WERI-Rb-1 (cell line): ENCODE measurements at regions not wholly inside any gene's neighbourhood (a gene's known extent, or its start where the extent isn't known, plus 50 kb on each side); places are given as distances from the start of the nearest gene placed in this dataset.

Source experiments
- DNase-seq: peaks from one replicate; pipeline ENCODE4 v3.0.0-alpha.2; 2020
- H3K27ac ChIP-seq: fragments of 250-450 bp; sonication (Bioruptor Pico); 2 replicates; pipeline ENCODE4 v1.5.1; 2020; ENCODE audit warnings: mild to moderate bottlenecking, moderate library complexity
- H3K27me3 ChIP-seq: fragments of 250-450 bp; sonication (Bioruptor Pico); 2 replicates; pipeline ENCODE4 v1.5.1; 2021; ENCODE audit warnings: mild to moderate bottlenecking, low read depth, moderate library complexity; ENCODE audit not compliant: insufficient read depth, severe bottlenecking
- H3K36me3 ChIP-seq: fragments of 250-450 bp; sonication (Bioruptor Pico); 2 replicates; pipeline ENCODE4 v1.5.1; 2020; ENCODE audit warnings: mild to moderate bottlenecking, moderate library complexity
- H3K4me3 ChIP-seq: 2 replicates; pipeline ENCODE4 v1.5.1; 2011; ENCODE audit warnings: low read depth, mild to moderate bottlenecking, control low read depth, low read length
- H3K9me3 ChIP-seq: fragments of 250-450 bp; sonication (Bioruptor Pico); 2 replicates; pipeline ENCODE4 v1.5.1; 2021; ENCODE audit warnings: mild to moderate bottlenecking, moderate library complexity; ENCODE audit not compliant: severe bottlenecking
- TF ChIP-seq, protein P1 (sequence below): IDR thresholded peaks from 2 replicates; pipeline ENCODE4 v1.5.1; 2011; ENCODE audit warnings: low read depth, mild to moderate bottlenecking, control low read depth, inconsistent platforms, low read length

DNA sequence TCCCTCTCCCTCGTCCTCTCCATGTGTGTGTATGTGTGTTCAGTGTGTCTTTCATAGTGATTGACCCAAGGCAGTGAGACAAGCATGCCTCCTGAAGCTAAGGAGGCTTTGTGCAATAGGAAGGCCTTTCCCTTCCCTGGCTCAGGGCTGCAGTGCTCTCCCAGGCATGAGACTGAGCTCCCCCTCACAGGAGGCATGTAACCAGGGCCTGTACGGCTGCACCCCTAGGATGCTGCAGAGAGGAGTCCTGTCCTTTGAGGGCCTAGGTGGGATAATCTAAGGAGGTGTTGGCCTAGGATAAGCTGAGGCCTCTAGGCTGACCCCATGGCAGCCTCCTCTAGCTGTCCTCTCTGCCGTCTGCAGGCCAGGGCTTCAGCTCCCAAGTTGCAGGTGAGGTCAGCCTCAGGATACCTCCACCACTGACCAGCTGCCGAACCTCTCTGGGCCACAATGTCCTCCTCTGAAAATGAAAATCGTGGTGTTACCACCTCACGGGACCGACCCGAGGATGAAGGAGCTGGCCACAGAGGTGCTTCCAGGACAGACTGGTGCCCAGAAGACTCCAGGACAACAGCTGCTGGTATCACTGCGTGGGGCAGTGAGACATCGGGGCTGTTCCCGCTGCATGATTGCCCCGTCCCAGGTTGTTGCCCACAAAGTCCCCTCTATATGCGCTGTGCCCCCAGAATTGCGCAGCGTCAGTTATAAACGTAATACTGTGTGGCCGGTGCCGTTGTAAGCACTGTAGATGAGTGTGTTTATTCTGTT lies 129.6 kb downstream of the BARX1 start:
- Histone ChIP-seq H3K9me3 (peaks cover 16% of the 10 kb centered on the region), H3K27me3 (peaks cover 29% of the 10 kb centered on the region), H3K4me3 (no peak overlapping the region), H3K27ac (no peak overlapping the region), H3K36me3 (no peaks in the 10 kb centered on the region)
- no peak for DNase-seq
- TF ChIP-seq, protein P1, sequence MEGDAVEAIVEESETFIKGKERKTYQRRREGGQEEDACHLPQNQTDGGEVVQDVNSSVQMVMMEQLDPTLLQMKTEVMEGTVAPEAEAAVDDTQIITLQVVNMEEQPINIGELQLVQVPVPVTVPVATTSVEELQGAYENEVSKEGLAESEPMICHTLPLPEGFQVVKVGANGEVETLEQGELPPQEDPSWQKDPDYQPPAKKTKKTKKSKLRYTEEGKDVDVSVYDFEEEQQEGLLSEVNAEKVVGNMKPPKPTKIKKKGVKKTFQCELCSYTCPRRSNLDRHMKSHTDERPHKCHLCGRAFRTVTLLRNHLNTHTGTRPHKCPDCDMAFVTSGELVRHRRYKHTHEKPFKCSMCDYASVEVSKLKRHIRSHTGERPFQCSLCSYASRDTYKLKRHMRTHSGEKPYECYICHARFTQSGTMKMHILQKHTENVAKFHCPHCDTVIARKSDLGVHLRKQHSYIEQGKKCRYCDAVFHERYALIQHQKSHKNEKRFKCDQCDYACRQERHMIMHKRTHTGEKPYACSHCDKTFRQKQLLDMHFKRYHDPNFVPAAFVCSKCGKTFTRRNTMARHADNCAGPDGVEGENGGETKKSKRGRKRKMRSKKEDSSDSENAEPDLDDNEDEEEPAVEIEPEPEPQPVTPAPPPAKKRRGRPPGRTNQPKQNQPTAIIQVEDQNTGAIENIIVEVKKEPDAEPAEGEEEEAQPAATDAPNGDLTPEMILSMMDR = no peak

DNA sequence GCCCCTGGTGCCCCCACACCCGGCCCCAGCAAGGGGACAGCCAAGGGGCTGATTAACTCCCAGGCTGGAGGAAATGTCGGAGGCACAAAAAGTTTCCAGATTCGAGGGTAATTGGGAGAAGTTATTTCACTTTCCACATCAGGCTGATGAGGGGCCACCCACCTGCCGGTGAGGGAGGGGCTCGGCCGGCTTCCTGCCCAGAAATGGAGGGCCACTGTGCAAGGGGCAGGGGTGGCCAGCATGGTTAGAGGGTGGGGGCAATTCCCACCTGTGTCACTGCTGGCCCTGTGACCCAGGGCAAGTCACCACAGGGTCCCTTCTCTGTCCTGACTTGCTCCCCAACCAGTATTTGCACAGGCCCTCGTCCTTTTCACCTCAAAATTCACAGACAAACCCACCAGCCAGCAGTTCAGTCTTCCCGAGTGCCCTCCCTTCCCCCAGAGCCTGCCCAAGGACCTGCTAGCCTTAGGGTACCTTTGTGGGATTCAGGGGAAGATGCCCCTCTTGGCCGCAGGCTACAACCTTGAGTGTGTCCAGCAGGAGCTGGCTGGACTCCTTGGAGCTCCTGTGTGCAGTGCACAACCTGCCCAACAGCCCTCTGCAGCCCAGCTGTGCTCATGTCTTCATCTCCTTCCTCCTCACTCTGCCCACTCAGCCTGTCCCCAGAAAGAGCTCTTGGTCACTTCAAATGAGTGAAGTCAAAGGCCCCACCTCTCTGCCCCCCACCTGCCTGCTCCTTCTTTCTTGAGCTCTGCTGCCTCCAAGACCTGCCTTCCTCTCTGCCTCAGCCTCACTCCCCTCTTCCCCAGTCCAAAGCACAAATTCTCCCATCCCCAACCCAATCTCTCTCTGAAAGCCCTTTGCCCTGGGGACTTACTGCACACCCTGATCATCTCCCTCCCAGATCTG lies 130.5 kb downstream of the BARX1 start:
- TF ChIP-seq, protein P1 = no peak
- Histone ChIP-seq H3K9me3 (peaks cover 16% of the 10 kb centered on the region), H3K4me3 (no peak overlapping the region), H3K36me3 (no peaks in the 10 kb centered on the region), H3K27me3 (peaks cover 35% of the 10 kb centered on the region), H3K27ac (no peak overlapping the region)
- DNase-seq = peak; percentile 6

DNA sequence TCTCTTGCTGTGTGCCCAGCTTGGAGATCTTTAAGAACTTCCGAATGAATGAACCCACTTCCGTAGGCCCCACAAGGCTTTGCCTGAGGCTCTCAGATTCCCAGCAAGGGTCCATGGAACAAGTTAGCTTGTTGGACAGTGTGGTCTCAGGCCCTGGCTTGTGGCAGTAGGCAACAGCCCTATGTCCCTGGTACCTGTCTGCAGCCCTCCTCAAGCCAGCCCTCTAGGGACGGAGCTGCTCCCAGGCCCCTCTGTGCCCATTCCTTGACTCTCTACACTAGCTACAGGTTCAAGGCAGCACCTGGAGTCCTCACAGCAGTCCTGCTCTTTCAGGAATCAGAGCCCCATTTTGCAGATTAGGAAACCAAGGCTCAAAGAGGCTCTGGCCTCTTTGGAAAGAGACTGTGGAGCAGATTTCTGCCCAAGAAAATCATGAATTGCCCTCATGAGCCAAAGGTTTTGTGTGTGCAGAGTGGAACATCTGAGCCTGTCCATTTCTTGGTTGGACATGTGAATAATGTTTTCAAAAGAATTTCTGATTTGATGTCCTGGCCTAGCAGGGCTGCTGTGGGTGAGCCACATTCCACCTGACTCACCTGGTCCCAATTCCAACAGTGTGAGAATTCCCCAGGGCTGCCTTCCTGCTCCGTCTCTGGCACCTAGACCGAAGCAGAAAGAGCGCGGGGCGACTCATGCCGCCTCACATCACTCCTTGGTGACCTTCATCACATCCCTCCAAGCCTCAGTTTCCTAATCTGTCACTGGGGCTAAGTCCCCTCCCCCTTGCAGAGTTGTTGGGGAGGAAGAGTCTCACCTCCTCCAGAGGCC lies 131.7 kb downstream of the BARX1 start:
- Histone ChIP-seq H3K27me3 (peaks cover 39% of the 10 kb centered on the region), H3K36me3 (no peaks in the 10 kb centered on the region), H3K27ac (no peak overlapping the region), H3K4me3 (no peak overlapping the region), H3K9me3 (peaks cover 16% of the 10 kb centered on the region)
- TF ChIP-seq, protein P1 = no peak
- DNase-seq = no peak

DNA sequence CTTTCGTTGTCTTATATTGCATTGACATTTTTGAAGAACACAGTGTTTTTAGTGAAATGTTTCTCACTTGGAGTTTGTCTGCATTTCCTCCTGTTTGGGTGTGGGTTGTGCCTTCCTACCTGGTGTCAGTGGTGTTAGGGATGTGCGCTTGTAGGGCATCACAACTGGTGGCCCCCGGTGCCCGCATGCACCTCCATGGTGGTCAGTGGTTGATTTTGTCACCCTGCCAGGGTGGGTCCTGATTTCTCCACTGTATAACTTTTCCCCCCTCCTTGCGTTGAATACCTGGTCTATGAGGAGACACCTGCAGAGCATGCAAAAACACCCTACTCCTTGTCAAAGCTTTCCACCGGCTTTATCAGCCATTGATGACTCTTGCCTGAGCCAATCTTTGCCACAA lies 132.9 kb downstream of the BARX1 start:
- peaks cover 38% of the 10 kb centered on the region for H3K27me3 ChIP-seq
- DNase-seq = no peak

DNA sequence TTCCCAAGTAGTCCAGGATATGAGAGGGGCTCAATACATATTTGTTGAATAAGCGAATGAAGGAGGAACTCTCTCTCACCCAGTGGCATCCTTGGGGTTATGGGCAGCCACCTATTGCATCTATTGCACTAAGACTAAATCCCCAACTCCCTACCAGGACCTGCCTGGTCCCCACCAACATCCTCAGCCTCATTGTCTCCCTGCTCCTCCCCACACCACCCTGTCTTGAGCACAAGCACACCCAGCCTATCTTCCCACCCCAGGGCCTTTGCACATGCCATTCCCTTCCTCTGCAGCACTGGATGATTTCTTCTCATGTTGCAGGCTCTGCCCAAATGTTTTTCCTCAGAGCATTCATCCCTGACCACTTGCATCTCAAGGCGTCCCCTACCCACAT lies 133.8 kb downstream of the BARX1 start:
- TF ChIP-seq, protein P1 = no peak
- no peak overlapping the region for H3K4me3 ChIP-seq
- peaks cover 43% of the 10 kb centered on the region for H3K27me3 ChIP-seq
- H3K36me3 ChIP-seq = no peaks in the 10 kb centered on the region
- H3K27ac ChIP-seq = no peak overlapping the region
- DNase-seq = no peak
- peaks cover 16% of the 10 kb centered on the region for H3K9me3 ChIP-seq

More for the DNA sequence above, 132.9 kb downstream of the BARX1 start:
- Histone ChIP-seq H3K27ac (no peak overlapping the region), H3K36me3 (no peaks in the 10 kb centered on the region), H3K9me3 (peaks cover 16% of the 10 kb centered on the region), H3K4me3 (no peak overlapping the region)
- TF ChIP-seq, protein P1 = no peak
